Heart right ventricle (tissue), 16 donors: ENCODE measurements at regions not wholly inside any gene's neighbourhood (a gene's known extent, or its start where the extent isn't known, plus 50 kb on each side); places are given as distances from the start of the nearest gene placed in this dataset.

Experiments used
- ATAC-seq, 8 donors: fragments of 200-7000 bp; cut with Tn5 transposase; one replicate each; pipeline ENCODE4 v1.9.1; 2020; ENCODE audit warnings: mild to moderate bottlenecking in 8 of 8, moderate library complexity in 8 of 8, moderate number of reproducible peaks in 1 of 8
- DNase-seq, 2 donors: peaks; one replicate each; pipeline ENCODE4 v3.0.0-alpha.2; 2020
- H3K27ac ChIP-seq, 10 donors: fragments of 200-600 bp; sonication (generic) in 2 of 10; one replicate each; pipeline versions ENCODE4 v1.5.0 to v1.8.0; 2020 to 2022; ENCODE audit warnings: mild to moderate bottlenecking in 3 of 10
- H3K27me3 ChIP-seq, 7 donors: fragments of 200-600 bp; one replicate each; pipeline ENCODE4 v1.8.0; 2021 to 2022; ENCODE audit warnings: mild to moderate bottlenecking in 2 of 7
- H3K36me3 ChIP-seq, 9 donors: fragments of 200-600 bp; sonication (generic) in 1 of 9; one replicate each; pipeline versions ENCODE4 v1.5.0 to v1.8.0; 2020 to 2022; ENCODE audit warnings: mild to moderate bottlenecking in 2 of 9
- H3K4me1 ChIP-seq, 9 donors: fragments of 200-600 bp; sonication (generic) in 1 of 9; one replicate each; pipeline versions ENCODE4 v1.5.0 to v1.8.0; 2020 to 2022; ENCODE audit warnings: mild to moderate bottlenecking in 4 of 9
- H3K4me3 ChIP-seq, 10 donors: fragments of 200-600 bp; sonication (generic) in 2 of 10; one replicate each; pipeline versions ENCODE4 v1.5.0 to v1.8.0; 2020 to 2022; ENCODE audit warnings: mild to moderate bottlenecking in 7 of 10, moderate library complexity in 2 of 10
- H3K9me3 ChIP-seq, 11 donors: fragments of 200-600 bp in 10 of 11; sonication (generic) in 2 of 11; one replicate each; pipeline versions ENCODE4 v1.5.0 to v1.8.0; 2013 to 2022; ENCODE audit warnings: mild to moderate bottlenecking in 2 of 11, control low read depth in 1 of 11, moderate library complexity in 1 of 11
- CTCF ChIP-seq, 9 donors: fragments of 200-600 bp; sonication (generic) in 2 of 9; IDR thresholded peaks; one replicate each; pipeline versions ENCODE4 v1.5.0 to v1.8.0; 2021 to 2022; ENCODE audit warnings: antibody characterized with exemption in 9 of 9, mild to moderate bottlenecking in 5 of 9, moderate library complexity in 1 of 9
- WGBS, 2 donors: extraction: QIAGEN DNeasy Blood & Tissue Kit; methylation state at CpG; one replicate each; pipeline ENCODE4 v1.1.7; 2013; ENCODE audit warnings: inconsistent platforms in 1 of 2; 5-methylcytosine and 5-hydroxymethylcytosine counted together
- intact Hi-C, 10 donors: fragments of 100-400 bp; cut with DNase I; formaldehyde crosslinking; loops; one replicate each; pipeline versions ENCODE4 v1.11.1 to v1.14.2; 2022
- donor health status: Arrhythmogenic right ventricular cardiomyopathy.
- donor health status: ischemic (EF 13 %, LVEDD 7.1; RV severe dilation, severe dysfunction).
- donor health status: healthy with polysubstance abuse.
- donor health status: DM: no; HTN: yes; CAD: no.
- donor health status: DM: no; HTN: no; CAD: no.
- donor health status: ischemic (EF 25% LVEDD 6.9; RV normal size, moderate dysfunction).
- donor health status: ischemic (EF 25% LVEDD 5.7; RV mildly dilated, moderate dysfunction).
- donor health status: healthy.
- donor health status: DM: yes; HTN: yes; CAD: no.
- donor health status: Ischemic cardiomyopathy.
- donor health status: ischemic (EF 35%, LVEDD 5.7; RV mildly dilated, moderate dysfunction).
- donor health status: nonischemic (EF 11% LVEDD 7.7; RV severe dilation, severe dysfunction).
- donor health status: DM: yes; HTN: yes; CAD: no.
- donor health status: PGD.
- donor health status: ischemic (EF 29% LVEDD 5.4; RV normal size, mild dysfunction).
- donor health status: nonischemic (EF 23%, LVEDD 6.1; RV moderate dilation, normal function).

- intact Hi-C loops: no loop called here
- Histone ChIP-seq H3K4me3 (no peak overlapping the region), H3K9me3 (no peaks in the 10 kb centered on the region), H3K27ac (no peak overlapping the region), H3K27me3 (no peaks in the 10 kb centered on the region), H3K36me3 (no peaks in the 10 kb centered on the region), H3K4me1 (no peaks in the 10 kb centered on the region)
- DNase-seq: no peak
- ATAC-seq: no peak
- no peak for TF ChIP-seq CTCF (IDR thresholded peaks at IDR 0.05)
- WGBS, 2 donors: 71 to 73% methylated on average over 3 of the region's 3 CpGs
Observed at GRCh38 chr2:83837823-83838222, 621.3 kb downstream of the SUCLG1 start.

DNA sequence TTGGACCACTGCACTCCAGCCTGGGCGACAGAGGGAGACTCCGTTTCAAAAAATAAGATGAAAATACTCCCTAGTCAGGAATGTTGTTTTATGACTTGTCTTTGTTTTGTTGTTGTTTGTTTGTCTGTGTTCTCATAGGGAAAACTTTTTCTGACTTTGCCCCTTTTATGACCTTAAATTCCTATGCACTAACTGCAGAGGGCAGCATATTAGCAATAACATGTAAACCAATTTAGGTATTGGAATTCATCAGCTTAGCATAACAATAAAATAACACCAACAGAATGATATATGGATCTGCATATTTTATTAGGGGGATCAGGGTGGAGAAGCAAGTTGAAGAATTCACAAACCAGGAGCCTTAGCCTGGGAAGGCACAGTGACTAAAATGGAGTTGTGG lies 631.5 kb downstream of the SUCLG1 start:
- Histone ChIP-seq H3K9me3 (no peaks in the 10 kb centered on the region), H3K27me3 (no peaks in the 10 kb centered on the region), H3K36me3 (no peaks in the 10 kb centered on the region), H3K4me3 (no peak overlapping the region), H3K27ac (no peak overlapping the region), H3K4me1 (no peaks in the 10 kb centered on the region)
- DNase-seq (no peak), ATAC-seq (no peak)
- 93 to 96% methylated on average over 2 of the region's 2 CpGs for WGBS, 2 donors
- intact Hi-C loops: no loop called here
- TF ChIP-seq CTCF (IDR thresholded peaks at IDR 0.05): no peak

GRCh38 chr2:83826577-83826976 lies 632.5 kb downstream of the SUCLG1 start:
- no peak for DNase-seq
- Histone ChIP-seq H3K27me3 (no peaks in the 10 kb centered on the region), H3K4me1 (no peaks in the 10 kb centered on the region), H3K27ac (no peak overlapping the region), H3K9me3 (no peaks in the 10 kb centered on the region), H3K4me3 (no peak overlapping the region), H3K36me3 (no peaks in the 10 kb centered on the region)
- intact Hi-C loops: no loop called here
- no peak for ATAC-seq
- 74 to 79% methylated on average over 5 of the region's 5 CpGs for WGBS, 2 donors
- no peak for TF ChIP-seq CTCF (IDR thresholded peaks at IDR 0.05)

DNA sequence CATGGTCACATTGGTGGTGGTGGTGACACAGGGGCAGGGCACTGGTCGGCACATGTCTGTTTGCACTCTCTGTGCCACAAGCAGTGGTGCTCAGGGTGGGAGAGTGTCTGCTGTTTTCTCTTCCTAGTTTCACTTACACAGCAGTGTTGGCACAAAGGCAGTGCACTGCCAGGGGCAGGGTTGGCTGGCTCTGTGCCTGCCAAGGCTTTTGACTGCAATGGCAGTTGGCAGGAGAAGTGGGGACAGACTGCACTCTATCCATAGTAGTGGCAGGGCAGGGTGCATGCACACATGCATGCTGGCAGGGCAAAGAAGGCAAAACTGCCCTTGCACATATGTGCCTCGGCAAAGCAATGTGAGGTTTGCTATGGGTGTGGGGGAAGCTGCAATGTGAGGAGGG lies 635.9 kb downstream of the SUCLG1 start:
- Histone ChIP-seq H3K4me1 (no peaks in the 10 kb centered on the region), H3K36me3 (no peaks in the 10 kb centered on the region), H3K27me3 (no peaks in the 10 kb centered on the region), H3K27ac (no peak overlapping the region), H3K4me3 (no peak overlapping the region), H3K9me3 (no peaks in the 10 kb centered on the region)
- intact Hi-C loops: no loop called here
- no peak for TF ChIP-seq CTCF (IDR thresholded peaks at IDR 0.05)
- DNase-seq: no peak
- peak in 1 of 8 donors; percentile 14 for ATAC-seq
- WGBS, 2 donors: 64 to 92% methylated on average over 2 of the region's 2 CpGs

- DNase-seq: no peak
- Histone ChIP-seq H3K36me3 (no peaks in the 10 kb centered on the region), H3K4me1 (no peaks in the 10 kb centered on the region), H3K4me3 (no peak overlapping the region), H3K27me3 (no peaks in the 10 kb centered on the region), H3K9me3 (no peaks in the 10 kb centered on the region), H3K27ac (no peak overlapping the region)
- peak in 2 of 9 donors; percentile 9 to 28 for TF ChIP-seq CTCF (IDR thresholded peaks at IDR 0.05)
- no peak for ATAC-seq
- intact Hi-C loops: no loop called here
- WGBS, 2 donors: 30 to 41% methylated on average over 3 of the region's 3 CpGs
Observed at GRCh38 chr2:83817511-83817910, 641.6 kb downstream of the SUCLG1 start.
